Inflammatory macrophage treated with lipopolysaccharide for 1 hour (primary cell): ENCODE measurements at regions not wholly inside any gene's neighbourhood (a gene's known extent, or its start where the extent isn't known, plus 50 kb on each side); places are given as distances from the start of the nearest gene placed in this dataset.
A peak's percentile ranks its signal among the peaks of the same experiment; 100 is the strongest.

Experiments used
- DNase-seq, 2 donors: peaks; one replicate each; pipeline ENCODE4 v3.0.0-alpha.2; 2020 to 2022

- no peak for DNase-seq
These were observed 92.7 kb upstream of the TNC start for GRCh38 chr9:115210699-115211098.

DNA sequence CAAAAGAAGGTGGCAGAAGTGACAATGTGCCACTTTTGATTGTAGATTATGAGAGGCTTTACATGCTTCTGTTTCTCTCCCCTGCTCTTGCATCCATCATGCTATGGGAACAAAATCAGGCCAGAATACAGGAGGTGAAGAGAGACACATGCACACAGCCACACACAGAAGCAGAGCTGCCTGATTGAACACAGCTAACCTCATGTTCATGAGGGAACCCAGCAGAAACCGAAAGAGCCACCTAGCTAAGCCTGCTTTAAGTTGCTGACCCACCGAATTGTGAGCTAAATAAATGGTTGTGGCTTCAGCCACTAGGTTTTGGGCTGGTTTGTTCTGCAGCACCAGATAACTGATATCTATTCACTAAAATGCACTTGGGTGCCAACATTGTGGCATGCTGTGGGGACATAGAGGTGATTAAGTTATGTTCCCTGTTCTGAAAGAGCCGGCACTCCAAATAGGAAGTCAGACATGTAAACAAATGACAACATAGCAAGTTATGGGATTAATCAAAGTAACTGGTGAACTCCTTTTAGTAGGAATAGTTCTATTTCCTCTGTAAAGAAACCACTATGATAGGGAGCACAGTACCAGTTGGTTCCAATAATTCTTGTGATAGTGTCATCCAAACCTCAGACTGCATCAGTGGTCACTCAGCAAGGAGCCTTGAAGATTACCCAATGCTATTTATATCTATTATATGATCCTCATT is 93.6 kb upstream of the TNC start:
- no peak for DNase-seq

GRCh38 chr9:115212125-115212605 is 94.2 kb upstream of the TNC start:
- no peak for DNase-seq

GRCh38 chr9:115212832-115213231 is 94.9 kb upstream of the TNC start:
- DNase-seq, result no peak

GRCh38 chr9:115213818-115214334 is 95.9 kb upstream of the TNC start:
- DNase-seq, result peak; percentile 68 to 87

- DNase-seq, result no peak
These were observed 98.9 kb upstream of the TNC start for GRCh38 chr9:115216873-115217272.

DNA sequence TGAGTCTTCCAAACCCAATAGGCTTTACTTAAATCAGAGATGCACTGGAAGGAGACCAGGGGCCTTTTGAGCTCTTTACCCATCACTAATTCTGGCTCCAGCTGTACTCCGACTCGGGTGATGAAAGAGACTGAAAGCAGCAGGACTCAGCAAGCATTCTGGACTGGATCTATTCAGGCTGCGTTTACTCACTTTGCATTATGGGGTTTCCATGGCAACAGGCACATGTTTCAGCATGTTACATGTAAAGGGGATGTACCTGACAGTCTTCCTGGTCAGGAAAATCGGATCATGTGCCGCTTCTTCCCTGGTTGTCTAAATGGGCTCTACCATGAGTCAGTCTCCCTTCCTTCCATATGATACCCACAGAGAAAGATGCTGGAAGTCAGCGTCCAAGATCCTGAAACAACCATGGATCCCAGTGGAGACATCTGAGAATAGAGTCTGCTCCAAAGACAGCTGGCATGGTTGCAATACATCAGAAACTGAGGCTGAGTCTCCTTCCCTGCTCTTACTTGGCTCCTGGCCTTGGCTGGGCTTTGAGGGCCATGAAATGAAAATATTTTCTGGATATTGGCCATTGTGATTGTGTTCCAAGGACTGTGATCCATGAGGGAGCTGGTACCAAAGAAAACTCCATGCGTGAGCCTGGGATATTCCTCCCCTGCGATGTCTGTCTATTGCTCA is 102.5 kb upstream of the TNC start:
- no peak for DNase-seq

DNA sequence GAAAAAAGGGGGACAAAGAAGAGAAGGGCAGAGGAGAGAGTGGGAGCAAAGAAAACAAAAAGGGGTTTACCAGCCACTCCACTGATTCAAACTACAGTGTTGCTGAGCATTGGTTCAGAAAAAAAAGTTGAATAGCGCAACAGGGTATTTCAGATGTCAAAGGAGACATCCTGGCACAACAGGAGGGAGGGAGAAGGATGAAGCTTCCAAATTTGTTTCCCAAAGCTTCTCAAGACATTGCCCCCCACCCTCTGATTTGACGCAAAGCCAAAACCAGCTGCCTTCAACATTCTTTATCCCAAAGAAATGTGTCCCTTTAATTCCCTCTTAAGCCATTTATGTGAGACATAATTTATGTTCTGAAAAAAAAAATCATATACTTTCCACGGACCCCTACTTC is 105.5 kb upstream of the TNC start:
- no peak for DNase-seq

DNA sequence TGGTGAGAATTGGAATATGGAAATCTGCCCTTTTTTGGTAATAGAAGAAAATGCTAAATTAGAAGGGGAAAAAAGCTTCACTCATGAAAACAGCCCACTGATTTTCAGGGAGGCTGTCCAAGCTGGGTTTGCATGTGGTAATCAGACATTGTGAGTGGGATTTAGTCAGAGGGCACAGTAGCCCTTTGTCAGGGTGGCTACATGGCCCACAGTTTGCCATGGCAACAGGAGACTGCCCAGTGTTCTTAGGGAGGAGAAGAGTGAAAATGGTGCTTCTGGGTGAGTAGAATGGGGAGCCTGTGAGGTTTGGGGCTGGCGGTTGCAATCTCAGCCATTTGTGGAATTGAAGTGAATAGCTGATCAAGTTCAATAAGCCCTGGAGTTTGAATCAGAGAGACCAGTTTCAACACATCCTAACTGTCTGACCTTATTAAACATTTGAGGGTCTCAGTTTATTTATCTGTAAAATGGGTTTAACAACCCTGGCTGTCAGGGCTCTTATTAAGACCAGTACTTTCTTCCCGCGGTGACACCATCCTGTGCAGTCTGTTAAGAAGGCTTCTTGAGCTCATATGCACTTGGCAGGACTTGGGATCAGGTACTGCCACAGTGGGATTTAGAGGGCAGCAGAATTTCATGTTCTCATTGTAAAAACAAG is 107.6 kb upstream of the TNC start:
- no peak for DNase-seq

GRCh38 chr9:115226152-115226551 is 108.2 kb upstream of the TNC start:
- no peak for DNase-seq

DNA sequence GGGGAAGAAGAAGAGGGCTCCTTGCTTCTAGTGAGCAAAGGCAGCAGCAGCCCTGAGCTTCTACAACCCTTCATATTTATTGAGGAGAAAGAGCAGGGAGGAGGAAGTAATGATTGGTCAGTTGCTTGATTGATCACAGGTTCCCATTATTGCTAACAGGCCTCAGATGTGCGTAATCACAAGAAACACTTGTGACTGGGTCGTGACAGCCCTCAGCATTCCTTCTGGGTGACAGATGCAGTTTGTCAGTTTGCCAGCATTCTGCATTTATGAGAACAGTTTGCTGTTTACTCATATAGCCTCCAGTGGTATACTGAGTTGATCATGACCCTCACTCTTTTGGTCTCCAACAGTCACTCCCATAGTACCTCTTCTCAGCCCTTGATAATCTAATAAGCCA is 111.5 kb upstream of the TNC start:
- no peak for DNase-seq

- DNase-seq, result no peak
These were observed 113.1 kb upstream of the TNC start for GRCh38 chr9:115230924-115231515.

- DNase-seq, result no peak
These were observed 114.3 kb upstream of the TNC start for GRCh38 chr9:115232181-115232774.

DNA sequence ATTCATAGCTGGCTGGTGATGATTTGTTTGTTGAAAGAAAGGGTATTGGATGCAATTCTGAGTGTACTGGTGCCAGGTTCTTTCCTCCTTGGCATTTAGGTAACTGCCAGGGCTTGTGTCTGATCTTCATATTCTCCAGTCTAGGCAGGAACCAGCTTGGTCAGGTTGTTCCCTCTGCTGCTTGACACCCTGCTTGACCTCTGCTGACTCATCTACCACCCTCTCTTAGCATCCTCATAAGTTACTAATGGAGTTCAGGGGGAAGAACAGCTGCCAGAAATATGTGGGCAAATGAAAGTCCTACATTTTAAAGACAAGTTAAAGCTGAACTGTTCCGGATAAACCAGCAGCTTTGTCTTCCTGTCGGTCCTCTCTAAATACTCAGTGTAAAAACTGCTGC is 116.1 kb upstream of the TNC start:
- DNase-seq, result peak in 1 of 2 donors; percentile 22

DNA sequence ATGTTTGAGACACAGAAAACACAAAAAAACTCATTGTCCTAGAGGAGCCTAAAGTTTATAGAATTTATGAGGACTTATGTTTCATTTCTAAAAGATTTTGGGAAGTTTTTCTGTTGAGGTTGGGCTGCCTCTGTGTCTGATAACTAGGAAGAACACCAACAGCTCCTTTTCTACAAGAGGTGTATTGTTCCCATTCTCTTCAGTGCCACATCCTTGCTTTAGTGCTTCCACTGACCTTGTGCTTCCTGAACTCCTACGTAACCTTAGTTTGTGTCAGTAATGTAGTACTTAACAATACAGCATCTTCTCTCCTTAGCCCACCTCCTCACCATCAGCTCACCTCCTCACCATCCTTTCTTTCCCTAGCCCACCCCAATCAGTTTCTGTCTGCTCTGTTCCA is 117.3 kb upstream of the TNC start:
- DNase-seq, result no peak

GRCh38 chr9:115237385-115237998 is 119.5 kb upstream of the TNC start:
- DNase-seq, result no peak

DNA sequence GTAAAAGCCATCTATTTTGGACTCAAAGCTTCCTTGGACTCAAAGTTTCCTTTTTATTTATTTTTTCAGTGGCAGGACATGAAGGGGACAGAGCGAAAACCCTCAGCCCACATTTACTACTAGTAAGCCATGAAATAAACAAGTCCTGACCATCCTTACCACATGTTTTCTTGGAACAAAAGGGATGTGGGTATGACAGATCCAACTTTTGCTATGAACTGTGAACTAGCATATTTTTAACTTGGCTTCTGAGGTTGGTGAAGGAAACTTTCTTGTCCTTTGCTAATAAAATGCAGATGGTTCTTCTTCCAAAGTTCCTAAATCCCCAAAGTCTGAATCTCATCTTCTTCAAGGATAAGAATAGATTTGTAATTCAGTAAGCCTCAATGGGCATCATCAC is 122.7 kb upstream of the TNC start:
- DNase-seq, result no peak

GRCh38 chr9:115241641-115242040 is 123.7 kb upstream of the TNC start:
- no peak for DNase-seq

DNA sequence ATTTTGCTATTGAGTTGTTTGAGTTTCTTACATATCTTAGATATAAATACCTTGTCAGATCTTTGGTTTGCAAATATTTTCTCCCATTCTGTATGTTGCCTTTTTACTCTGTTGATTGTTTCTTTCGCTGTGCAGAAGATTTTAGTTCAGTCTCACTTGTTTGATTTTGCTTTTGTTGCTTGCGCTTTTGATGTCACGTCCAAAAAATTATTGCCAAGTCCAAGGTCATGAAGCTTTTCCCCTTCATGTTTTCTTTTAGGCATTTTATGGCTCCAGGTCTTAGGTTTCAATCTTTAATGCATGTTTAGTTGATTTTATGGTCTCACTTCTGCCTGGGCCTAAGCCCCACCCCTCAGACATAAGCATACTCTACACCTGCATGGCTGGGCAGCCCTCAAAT is 131.5 kb upstream of the TNC start:
- no peak for DNase-seq

DNA sequence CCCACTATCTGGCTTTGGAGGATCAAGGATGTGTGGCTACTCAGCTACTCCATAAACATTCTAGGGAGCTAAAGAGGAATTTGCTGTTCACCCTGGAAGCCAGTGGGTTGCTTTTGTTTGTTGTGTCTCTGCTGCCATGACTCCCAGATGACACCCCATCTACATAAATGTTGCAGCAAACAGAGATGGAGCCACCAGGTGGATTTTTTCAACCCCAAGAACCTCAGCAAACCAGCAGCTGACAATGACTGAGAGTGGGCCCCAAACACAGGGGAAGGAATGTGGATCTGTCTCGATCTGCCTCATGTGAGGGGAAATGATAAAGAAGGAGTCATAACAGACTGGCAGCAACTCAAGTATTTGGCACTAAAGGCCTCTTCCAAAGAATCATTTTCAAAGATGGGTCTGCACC is 132.7 kb upstream of the TNC start:
- DNase-seq, result no peak

DNA sequence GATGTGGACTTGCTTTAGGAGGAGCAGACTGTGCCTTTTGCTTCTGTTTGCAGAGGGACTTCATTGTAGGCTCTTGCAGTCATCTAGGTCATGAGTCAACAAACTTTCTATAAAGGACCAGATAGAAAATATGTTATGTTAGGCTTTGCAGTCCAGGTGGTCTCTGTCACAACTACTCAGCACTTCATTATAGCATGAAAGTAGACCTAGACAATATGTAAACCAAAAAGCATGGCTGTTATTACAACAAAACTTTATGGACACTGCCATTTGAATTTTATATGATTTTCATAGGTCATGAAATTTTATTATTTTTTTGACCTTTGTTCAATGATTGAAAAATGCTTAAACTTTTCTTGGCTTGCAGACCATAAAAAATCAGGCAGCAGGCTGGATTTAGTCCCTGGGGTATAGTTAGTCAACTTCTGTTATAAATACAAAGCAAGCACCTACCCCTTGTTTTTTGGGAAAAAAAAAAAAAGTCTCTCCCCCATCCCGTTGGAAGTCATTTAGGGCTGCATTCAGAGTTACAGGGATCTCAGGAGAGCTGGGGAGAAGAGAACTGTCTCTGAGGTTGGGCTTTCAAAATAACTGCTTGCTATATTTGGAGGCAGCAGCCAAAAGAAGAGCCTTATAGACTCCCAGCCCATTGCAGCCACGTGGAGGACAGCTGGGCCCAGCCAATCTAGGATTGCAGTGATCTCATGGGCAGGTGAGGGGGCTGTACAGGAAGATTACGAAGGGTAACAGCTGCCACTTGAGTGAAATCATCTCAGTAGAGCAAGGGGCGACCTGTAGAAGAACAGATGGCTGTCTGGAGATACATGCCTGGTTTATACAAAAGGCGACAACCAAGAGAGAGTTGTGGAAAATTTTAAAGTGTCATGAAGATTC is 136.6 kb upstream of the TNC start:
- no peak for DNase-seq
